Activated CD8-positive, alpha-beta memory T cell treated with anti-CD3 and anti-CD28 coated beads, Interleukin-2, amount 10 ng/mL, durations not matched to agents 7 days and 5 days (primary cell): ENCODE measurements at regions not wholly inside any gene's neighbourhood (a gene's known extent, or its start where the extent isn't known, plus 50 kb on each side); places are given as distances from the start of the nearest gene placed in this dataset.
"Not testable (repeated sequence)": the region's sequence is repeated elsewhere in the genome, so short reads cannot be mapped to it uniquely, and the experiment has no call there.

ENCODE experiments used
- ATAC-seq: fragments of 150-1000 bp; cut with Tn5 transposase; one replicate; pipeline ENCODE4 v1.10.0; 2021; ENCODE audit warnings: moderate library complexity
- CTCF ChIA-PET: fragments of 350-600 bp; sonication (Branson Sonifier 250); formaldehyde crosslinking; loops from one replicate; lab custom pipeline; 2021; ENCODE audit warnings: antibody characterized with exemption; lab: Charles Lee
- DNase-seq: peaks from one replicate; pipeline ENCODE4 v3.0.0-alpha.2; 2020
- H3K27ac Mint-ChIP-seq: one replicate; pipeline ENCODE4 v1.8.0; 2021; ENCODE audit warnings: mild to moderate bottlenecking, mixed read lengths
- H3K27me3 Mint-ChIP-seq: one replicate; pipeline ENCODE4 v1.8.0; 2021; ENCODE audit warnings: mixed read lengths
- H3K36me3 Mint-ChIP-seq: one replicate; pipeline ENCODE4 v1.8.0; 2021; ENCODE audit warnings: mild to moderate bottlenecking, mixed read lengths
- H3K4me1 Mint-ChIP-seq: one replicate; pipeline ENCODE4 v1.8.0; 2021; ENCODE audit warnings: mixed read lengths
- H3K4me3 Mint-ChIP-seq: one replicate; pipeline ENCODE4 v1.8.0; 2021; ENCODE audit warnings: mild to moderate bottlenecking, moderate library complexity, mixed read lengths
- H3K9me3 Mint-ChIP-seq: one replicate; pipeline ENCODE4 v1.8.0; 2022; ENCODE audit warnings: low read depth, mixed read lengths

GRCh38 chr5:117336208-117336607 is 761.6 kb upstream of the SEMA6A start:
- no peak for ATAC-seq

GRCh38 chr5:117333011-117333410 is 758.4 kb upstream of the SEMA6A start:
- no peak overlapping the region for H3K4me3 Mint-ChIP-seq
- H3K4me1 Mint-ChIP-seq: no peaks in the 10 kb centered on the region
- no peaks in the 10 kb centered on the region for H3K27me3 Mint-ChIP-seq
- no peak for DNase-seq
- H3K36me3 Mint-ChIP-seq: no peaks in the 10 kb centered on the region
- ATAC-seq: no peak
- CTCF ChIA-PET: no interaction called here
- no peak overlapping the region for H3K27ac Mint-ChIP-seq
- H3K9me3 Mint-ChIP-seq: no peaks in the 10 kb centered on the region

More at GRCh38 chr5:117336208-117336607, 761.6 kb upstream of the SEMA6A start:
- Mint-ChIP-seq H3K4me1 (no peaks in the 10 kb centered on the region), H3K9me3 (no peaks in the 10 kb centered on the region), H3K36me3 (no peaks in the 10 kb centered on the region), H3K4me3 (no peak overlapping the region), H3K27me3 (no peaks in the 10 kb centered on the region), H3K27ac (no peak overlapping the region)
- CTCF ChIA-PET: no interaction called here
- DNase-seq: no peak

GRCh38 chr5:117332341-117332740 is 757.7 kb upstream of the SEMA6A start:
- ATAC-seq: no peak
- DNase-seq: no peak
- CTCF ChIA-PET: no interaction called here
- Mint-ChIP-seq H3K9me3 (no peaks in the 10 kb centered on the region), H3K27me3 (no peaks in the 10 kb centered on the region), H3K36me3 (no peaks in the 10 kb centered on the region), H3K4me1 (no peaks in the 10 kb centered on the region), H3K27ac (no peak overlapping the region), H3K4me3 (no peak overlapping the region)

- DNase-seq: no peak
- Mint-ChIP-seq H3K9me3 (peaks cover 2% of the 10 kb centered on the region), H3K4me3 (no peak overlapping the region), H3K27ac (no peak overlapping the region), H3K27me3 (no peaks in the 10 kb centered on the region), H3K4me1 (no peaks in the 10 kb centered on the region), H3K36me3 (no peaks in the 10 kb centered on the region)
- no peak for ATAC-seq
- CTCF ChIA-PET: no interaction called here
Observed at GRCh38 chr5:117327511-117327910, 752.9 kb upstream of the SEMA6A start.

- no peaks in the 10 kb centered on the region for H3K4me1 Mint-ChIP-seq
- CTCF ChIA-PET: no interaction called here
- ATAC-seq (no peak), DNase-seq (no peak)
- no peaks in the 10 kb centered on the region for H3K36me3 Mint-ChIP-seq
- no peak overlapping the region for H3K4me3 Mint-ChIP-seq
- H3K27ac Mint-ChIP-seq: no peak overlapping the region
- H3K27me3 Mint-ChIP-seq: no peaks in the 10 kb centered on the region
- H3K9me3 Mint-ChIP-seq: peaks cover 2% of the 10 kb centered on the region
Observed at GRCh38 chr5:117326997-117327396, 752.4 kb upstream of the SEMA6A start.

GRCh38 chr5:117318528-117318927 is 743.9 kb upstream of the SEMA6A start:
- H3K4me3 Mint-ChIP-seq: no peak overlapping the region

GRCh38 chr5:117315170-117315569 is 740.5 kb upstream of the SEMA6A start:
- CTCF ChIA-PET: no interaction called here
- H3K4me3 Mint-ChIP-seq: no peak overlapping the region
- H3K27ac Mint-ChIP-seq: no peak overlapping the region
- H3K36me3 Mint-ChIP-seq: no peaks in the 10 kb centered on the region
- no peaks in the 10 kb centered on the region for H3K27me3 Mint-ChIP-seq
- DNase-seq: no peak
- H3K4me1 Mint-ChIP-seq: no peaks in the 10 kb centered on the region
- no peak for ATAC-seq
- H3K9me3 Mint-ChIP-seq: peaks cover 6% of the 10 kb centered on the region

More at GRCh38 chr5:117318528-117318927, 743.9 kb upstream of the SEMA6A start:
- Mint-ChIP-seq H3K36me3 (no peaks in the 10 kb centered on the region), H3K27me3 (no peaks in the 10 kb centered on the region), H3K4me1 (no peaks in the 10 kb centered on the region), H3K27ac (no peak overlapping the region), H3K9me3 (peaks cover 4% of the 10 kb centered on the region)
- no peak for DNase-seq
- ATAC-seq: no peak
- CTCF ChIA-PET: no interaction called here

- CTCF ChIA-PET, H3K27ac Mint-ChIP-seq, H3K9me3 Mint-ChIP-seq, DNase-seq, H3K4me3 Mint-ChIP-seq, H3K4me1 Mint-ChIP-seq, H3K36me3 Mint-ChIP-seq, ATAC-seq, H3K27me3 Mint-ChIP-seq: not testable (repeated sequence)
Observed at GRCh38 chr5:117304512-117305107, 730.0 kb upstream of the SEMA6A start.

GRCh38 chr5:117302949-117303348 is 728.3 kb upstream of the SEMA6A start:
- no peaks in the 10 kb centered on the region for H3K4me1 Mint-ChIP-seq
- ATAC-seq: no peak
- no peak overlapping the region for H3K27ac Mint-ChIP-seq
- no peaks in the 10 kb centered on the region for H3K9me3 Mint-ChIP-seq
- no peaks in the 10 kb centered on the region for H3K36me3 Mint-ChIP-seq
- no peak overlapping the region for H3K4me3 Mint-ChIP-seq
- H3K27me3 Mint-ChIP-seq: no peaks in the 10 kb centered on the region
- CTCF ChIA-PET: no interaction called here
- DNase-seq: no peak

- no peaks in the 10 kb centered on the region for H3K36me3 Mint-ChIP-seq
- CTCF ChIA-PET: no interaction called here
- no peaks in the 10 kb centered on the region for H3K27me3 Mint-ChIP-seq
- H3K27ac Mint-ChIP-seq: no peak overlapping the region
- DNase-seq (no peak), ATAC-seq (no peak)
- no peaks in the 10 kb centered on the region for H3K9me3 Mint-ChIP-seq
- H3K4me1 Mint-ChIP-seq: no peaks in the 10 kb centered on the region
- no peak overlapping the region for H3K4me3 Mint-ChIP-seq
Observed at GRCh38 chr5:117302473-117302872, 727.9 kb upstream of the SEMA6A start.

- Mint-ChIP-seq H3K4me3 (no peak overlapping the region), H3K36me3 (no peaks in the 10 kb centered on the region), H3K27me3 (no peaks in the 10 kb centered on the region), H3K27ac (no peak overlapping the region), H3K9me3 (no peaks in the 10 kb centered on the region), H3K4me1 (no peaks in the 10 kb centered on the region)
- CTCF ChIA-PET: no interaction called here
- DNase-seq (no peak), ATAC-seq (no peak)
Observed at GRCh38 chr5:117299936-117300328, 725.3 kb upstream of the SEMA6A start.

- no peak overlapping the region for H3K27ac Mint-ChIP-seq
- H3K9me3 Mint-ChIP-seq: no peaks in the 10 kb centered on the region
- H3K4me3 Mint-ChIP-seq: no peak overlapping the region
- DNase-seq: no peak
- no peaks in the 10 kb centered on the region for H3K36me3 Mint-ChIP-seq
- ATAC-seq: no peak
- CTCF ChIA-PET: no interaction called here
- H3K27me3 Mint-ChIP-seq: no peaks in the 10 kb centered on the region
- no peaks in the 10 kb centered on the region for H3K4me1 Mint-ChIP-seq
Observed at GRCh38 chr5:117299224-117299935, 724.8 kb upstream of the SEMA6A start.

GRCh38 chr5:117296872-117297271 is 722.2 kb upstream of the SEMA6A start:
- no peak for DNase-seq
- Mint-ChIP-seq H3K4me3 (no peak overlapping the region), H3K9me3 (peaks cover 2% of the 10 kb centered on the region), H3K27me3 (no peaks in the 10 kb centered on the region), H3K36me3 (no peaks in the 10 kb centered on the region), H3K27ac (no peak overlapping the region), H3K4me1 (no peaks in the 10 kb centered on the region)
- CTCF ChIA-PET: no interaction called here
- ATAC-seq: no peak

GRCh38 chr5:117295941-117296340 is 721.3 kb upstream of the SEMA6A start:
- no peak for DNase-seq
- peaks cover 2% of the 10 kb centered on the region for H3K9me3 Mint-ChIP-seq
- H3K4me3 Mint-ChIP-seq: no peak overlapping the region
- CTCF ChIA-PET: no interaction called here
- no peak overlapping the region for H3K27ac Mint-ChIP-seq
- no peaks in the 10 kb centered on the region for H3K4me1 Mint-ChIP-seq
- no peaks in the 10 kb centered on the region for H3K27me3 Mint-ChIP-seq
- no peaks in the 10 kb centered on the region for H3K36me3 Mint-ChIP-seq
- ATAC-seq: no peak
